Peyer's patch (tissue), 4 donors: ENCODE measurements at regions not wholly inside any gene's neighbourhood (a gene's known extent, or its start where the extent isn't known, plus 50 kb on each side); places are given as distances from the start of the nearest gene placed in this dataset.
"Not testable (repeated sequence)": the region's sequence is repeated elsewhere in the genome, so short reads cannot be mapped to it uniquely, and the experiment has no call there.

Source experiments
- DNase-seq, 3 donors: peaks; one replicate each; pipeline ENCODE4 v3.0.0-alpha.2; 2017 to 2019
- H3K27ac ChIP-seq, 4 donors: fragments of 200-600 bp; sonication (generic); one replicate each; pipeline ENCODE4 v1.5.1; 2016 to 2019
- H3K27me3 ChIP-seq, 2 donors: fragments of 200-600 bp; sonication (generic); one replicate each; pipeline ENCODE4 v1.5.1; 2019
- H3K36me3 ChIP-seq, 3 donors: fragments of 200-600 bp; sonication (generic); one replicate each; pipeline ENCODE4 v1.5.1; 2016 to 2019
- H3K4me1 ChIP-seq, 4 donors: fragments of 200-600 bp; sonication (generic); one replicate each; pipeline ENCODE4 v1.5.1; 2016 to 2019
- H3K4me3 ChIP-seq, 4 donors: fragments of 200-600 bp; sonication (generic); 1 replicate in 3 of 4; 2 replicates in 1 of 4; pipeline ENCODE4 v1.5.1; 2016 to 2019; ENCODE audit warnings: mild to moderate bottlenecking in 1 of 4
- H3K9me3 ChIP-seq, 4 donors: fragments of 200-600 bp; sonication (generic); one replicate each; pipeline ENCODE4 v1.5.1; 2016 to 2019; ENCODE audit warnings: mild to moderate bottlenecking in 1 of 4
- CTCF ChIP-seq, 6 experiments: fragments of 450-650 bp in 4 of 6; fragments of 200-600 bp in 2 of 6; sonication (generic) in 1 of 6; IDR thresholded peaks; one replicate each; pipeline ENCODE4 v1.5.1; 2017 to 2019; ENCODE audit warnings: antibody characterized with exemption in 6 of 6, mild to moderate bottlenecking in 3 of 6, moderate library complexity in 1 of 6
- POLR2A ChIP-seq, 2 donors: fragments of 450-650 bp; IDR thresholded peaks; one replicate each; pipeline ENCODE4 v1.5.1; 2017; ENCODE audit warnings: antibody characterized with exemption in 2 of 2, mild to moderate bottlenecking in 2 of 2, moderate library complexity in 2 of 2

GRCh38 chr22:25318081-25318823, 98.8 kb downstream of the CRYBB2 start:
- no peaks in the 10 kb centered on the region for H3K9me3 ChIP-seq
- H3K4me3 ChIP-seq = no peak overlapping the region
- H3K27ac ChIP-seq = no peak overlapping the region
- no peaks in the 10 kb centered on the region for H3K27me3 ChIP-seq
- no peaks in the 10 kb centered on the region for H3K4me1 ChIP-seq
- no peak for DNase-seq
- no peaks in the 10 kb centered on the region for H3K36me3 ChIP-seq
- TF ChIP-seq POLR2A (IDR thresholded peaks at IDR 0.05) (no peak), CTCF (IDR thresholded peaks at IDR 0.05) (no peak)

DNA sequence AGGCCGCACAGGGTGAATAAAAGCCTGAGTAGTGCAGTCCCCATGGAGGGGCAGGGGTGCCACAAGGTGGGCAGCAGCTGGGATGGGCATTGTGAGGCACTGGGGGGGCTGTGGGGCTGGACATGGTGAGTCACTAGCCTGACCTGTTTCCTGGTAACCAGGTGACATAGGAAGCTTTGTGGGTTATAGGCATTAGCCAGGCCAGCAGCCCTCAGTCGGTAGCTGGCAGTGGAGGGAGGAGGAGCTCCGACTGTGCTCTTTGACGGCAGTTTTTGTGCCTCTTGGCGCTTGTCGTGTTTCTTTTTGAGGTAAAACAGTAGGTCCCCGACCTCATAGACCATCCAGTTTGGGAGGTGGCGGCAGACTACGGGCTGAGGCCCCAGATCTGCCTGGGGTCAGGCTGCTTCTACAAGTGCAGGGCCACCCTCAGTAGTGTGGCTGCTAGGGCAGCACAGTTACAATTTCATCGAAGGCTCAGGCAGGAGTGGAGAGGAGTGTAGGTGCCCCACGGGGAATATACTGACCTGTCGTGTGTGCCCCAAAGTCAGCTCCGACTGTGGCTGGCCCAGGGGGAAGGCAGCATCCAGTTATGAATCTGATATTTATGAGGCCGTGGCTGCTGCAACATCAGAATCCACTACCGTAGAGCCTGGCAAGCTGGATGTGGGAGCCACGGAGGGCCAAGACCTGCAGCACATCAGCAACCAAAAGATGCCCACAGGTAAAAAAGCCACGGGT, 107.7 kb downstream of the CRYBB2 start:
- Histone ChIP-seq H3K4me1 (no peaks in the 10 kb centered on the region), H3K4me3 (no peak overlapping the region), H3K27me3 (no peaks in the 10 kb centered on the region), H3K27ac (no peak overlapping the region), H3K36me3 (no peaks in the 10 kb centered on the region), H3K9me3 (no peaks in the 10 kb centered on the region)
- no peak for DNase-seq
- TF ChIP-seq CTCF (IDR thresholded peaks at IDR 0.05) (no peak), POLR2A (IDR thresholded peaks at IDR 0.05) (no peak)

DNA sequence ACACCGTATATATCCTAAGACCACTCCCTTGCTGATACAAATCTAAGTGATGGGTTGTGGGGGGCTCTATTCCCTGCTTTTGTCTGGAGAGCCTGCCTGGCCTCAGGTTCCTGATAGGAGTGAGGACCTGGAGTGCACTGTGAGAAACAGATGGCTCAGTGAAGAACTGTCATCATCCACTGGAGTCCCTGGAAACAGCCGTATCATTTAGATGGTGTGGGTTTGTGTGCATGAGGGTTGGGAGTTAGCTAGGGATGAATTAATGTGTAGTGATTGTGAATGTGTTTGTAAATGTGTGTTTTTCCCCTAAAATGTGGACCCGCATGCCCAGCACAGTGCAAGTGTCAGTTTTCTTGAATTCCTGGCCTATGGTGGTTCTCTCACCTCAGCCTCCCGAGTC, 111.6 kb downstream of the CRYBB2 start:
- no peak overlapping the region for H3K27ac ChIP-seq
- H3K4me1 ChIP-seq = no peaks in the 10 kb centered on the region
- H3K9me3 ChIP-seq = no peaks in the 10 kb centered on the region
- DNase-seq = no peak
- TF ChIP-seq CTCF (IDR thresholded peaks at IDR 0.05) = no peak
- H3K36me3 ChIP-seq = no peaks in the 10 kb centered on the region
- no peak overlapping the region for H3K4me3 ChIP-seq
- H3K27me3 ChIP-seq = no peaks in the 10 kb centered on the region

DNA sequence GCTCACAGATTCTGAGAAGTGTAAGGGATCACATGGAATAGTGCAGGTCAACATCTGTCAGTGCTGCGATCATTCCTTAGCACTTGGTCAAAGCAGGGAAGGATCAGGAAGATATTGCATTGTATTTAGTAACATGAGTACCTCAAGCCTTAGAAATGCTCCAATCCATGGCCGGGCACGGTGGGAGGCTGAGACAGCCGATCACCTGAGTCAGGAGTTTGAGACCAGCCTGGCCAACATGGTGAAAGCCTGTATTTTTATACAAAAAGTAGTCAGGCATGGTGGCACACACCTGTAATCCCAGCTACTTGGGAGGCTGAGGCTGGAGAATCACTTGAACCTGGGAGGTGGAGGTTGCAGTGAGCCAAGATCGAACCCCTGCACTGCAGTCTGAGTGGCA, 112.5 kb downstream of the CRYBB2 start:
- not testable (repeated sequence) for H3K9me3 ChIP-seq, H3K27ac ChIP-seq, H3K4me3 ChIP-seq, DNase-seq, H3K27me3 ChIP-seq, H3K4me1 ChIP-seq, H3K36me3 ChIP-seq

DNA sequence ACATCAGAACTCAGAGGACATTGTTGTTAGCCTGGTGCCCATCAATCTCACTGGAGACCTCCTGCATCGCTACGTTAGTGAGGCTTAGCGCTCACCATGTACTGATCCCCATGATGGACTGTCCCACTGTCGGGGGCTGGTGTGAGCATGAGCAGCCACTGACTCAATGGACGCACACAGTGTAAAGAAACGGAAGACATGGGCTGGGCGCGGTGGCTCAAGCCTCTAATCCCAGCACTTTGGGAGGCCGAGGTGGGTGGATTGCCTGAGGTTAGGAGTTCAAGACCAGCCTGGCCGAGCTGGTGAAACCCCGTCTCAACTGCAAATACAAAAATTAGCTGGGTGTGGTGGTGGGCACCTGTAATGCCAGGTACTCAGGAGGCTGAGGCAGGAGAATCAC, 112.9 kb downstream of the CRYBB2 start:
- Histone ChIP-seq H3K4me1 (no peaks in the 10 kb centered on the region), H3K27ac (no peak overlapping the region), H3K4me3 (no peak overlapping the region), H3K36me3 (no peaks in the 10 kb centered on the region), H3K9me3 (no peaks in the 10 kb centered on the region), H3K27me3 (no peaks in the 10 kb centered on the region)
- DNase-seq = no peak
- TF ChIP-seq CTCF (IDR thresholded peaks at IDR 0.05) = no peak
- no peak for TF ChIP-seq POLR2A (IDR thresholded peaks at IDR 0.05)

GRCh38 chr22:25334162-25334490, 114.7 kb downstream of the CRYBB2 start:
- DNase-seq = peak; percentile 22 to 75 (median 73)
- no peak overlapping the region for H3K27ac ChIP-seq
- no peaks in the 10 kb centered on the region for H3K4me1 ChIP-seq
- no peak overlapping the region for H3K4me3 ChIP-seq
- no peaks in the 10 kb centered on the region for H3K9me3 ChIP-seq
- H3K27me3 ChIP-seq = no peaks in the 10 kb centered on the region
- TF ChIP-seq POLR2A (IDR thresholded peaks at IDR 0.05) = no peak
- peak in 4 of 6 experiments; percentile 14 to 47 (median 42) for TF ChIP-seq CTCF (IDR thresholded peaks at IDR 0.05)
- H3K36me3 ChIP-seq = no peaks in the 10 kb centered on the region

GRCh38 chr22:25334631-25335030, 115.2 kb downstream of the CRYBB2 start:
- not testable (repeated sequence) for H3K4me1 ChIP-seq, H3K4me3 ChIP-seq, H3K36me3 ChIP-seq, H3K27me3 ChIP-seq, H3K9me3 ChIP-seq, H3K27ac ChIP-seq, DNase-seq

- H3K4me3 ChIP-seq, H3K36me3 ChIP-seq, H3K27me3 ChIP-seq, H3K4me1 ChIP-seq, H3K9me3 ChIP-seq, H3K27ac ChIP-seq, DNase-seq: not testable (repeated sequence)
These were observed 115.8 kb downstream of the CRYBB2 start for GRCh38 chr22:25335276-25335675.

DNA sequence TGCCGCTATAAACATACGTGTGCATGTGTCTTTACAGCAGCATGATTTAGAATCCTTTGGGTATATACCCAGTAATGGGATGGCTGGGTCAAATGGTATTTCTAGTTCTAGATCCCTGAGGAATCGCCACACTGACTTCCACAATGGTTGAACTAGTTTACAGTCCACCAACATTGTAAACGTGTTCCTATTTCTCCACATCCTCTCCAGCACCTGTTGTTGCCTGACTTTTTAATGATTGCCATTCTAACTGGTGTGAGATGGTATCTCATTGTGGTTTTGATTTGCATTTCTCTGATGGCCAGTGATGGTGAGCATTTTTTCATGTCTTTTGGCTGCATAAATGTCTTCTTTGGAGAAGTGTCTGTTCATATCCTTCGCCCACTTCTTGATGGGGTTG, 121.1 kb downstream of the CRYBB2 start:
- not testable (repeated sequence) for H3K4me3 ChIP-seq, DNase-seq, H3K36me3 ChIP-seq, H3K27me3 ChIP-seq, H3K4me1 ChIP-seq, H3K27ac ChIP-seq, H3K9me3 ChIP-seq
